GM21360 (cell line): ENCODE measurements at regions not wholly inside any gene's neighbourhood (a gene's known extent, or its start where the extent isn't known, plus 50 kb on each side); places are given as distances from the start of the nearest gene placed in this dataset.

Source experiments
- ATAC-seq: cut with Tn5 transposase; IDR thresholded peaks from one replicate; pipeline ENCODE4 v1.9.1; 2021; ENCODE audit warnings: mild to moderate bottlenecking, moderate library complexity; ENCODE audit not compliant: unreplicated experiment

- no peak for ATAC-seq
Observed at GRCh38 chr13:39279077-39279476, 240.8 kb downstream of the NHLRC3 start.

GRCh38 chr13:39281539-39282150, 243.4 kb downstream of the NHLRC3 start:
- ATAC-seq = no peak

- peak; percentile 97 for ATAC-seq
Observed at GRCh38 chr13:39282400-39282972, 244.2 kb downstream of the NHLRC3 start.

- no peak for ATAC-seq
Observed at GRCh38 chr13:39283072-39283471, 244.8 kb downstream of the NHLRC3 start.

- no peak for ATAC-seq
Observed at GRCh38 chr13:39284801-39285388, 246.6 kb downstream of the NHLRC3 start.
